Fibroblast of skin of right biceps (primary cell): ENCODE measurements at regions not wholly inside any gene's neighbourhood (a gene's known extent, or its start where the extent isn't known, plus 50 kb on each side); places are given as distances from the start of the nearest gene placed in this dataset.

Experiments
- DNase-seq: peaks from one replicate; pipeline ENCODE4 v3.0.0-alpha.2; 2013

- no peak for DNase-seq
Measured at GRCh38 chr7:22655781-22656180, 71.2 kb upstream of the IL6 start.

- DNase-seq: no peak
Measured at GRCh38 chr7:22654831-22655230, 72.2 kb upstream of the IL6 start.

- DNase-seq: no peak
Measured at GRCh38 chr7:22653951-22654350, 73.0 kb upstream of the IL6 start.

- DNase-seq: peak; percentile 91
Measured at GRCh38 chr7:22651534-22652243, 75.3 kb upstream of the IL6 start.

GRCh38 chr7:22651036-22651435 lies 76.0 kb upstream of the IL6 start:
- no peak for DNase-seq

GRCh38 chr7:22649686-22650085 lies 77.3 kb upstream of the IL6 start:
- DNase-seq: no peak

GRCh38 chr7:22647451-22648257 lies 79.3 kb upstream of the IL6 start:
- DNase-seq: peak; percentile 98

GRCh38 chr7:22645418-22646181 lies 81.4 kb upstream of the IL6 start:
- no peak for DNase-seq

- DNase-seq: no peak
Measured at GRCh38 chr7:22642454-22642853, 84.5 kb upstream of the IL6 start.

- no peak for DNase-seq
Measured at GRCh38 chr7:22640269-22640668, 86.7 kb upstream of the IL6 start.

GRCh38 chr7:22639396-22639795 lies 87.6 kb upstream of the IL6 start:
- DNase-seq: no peak

GRCh38 chr7:22635349-22635748 lies 91.7 kb upstream of the IL6 start:
- no peak for DNase-seq

GRCh38 chr7:22633954-22634474 lies 93.0 kb upstream of the IL6 start:
- no peak for DNase-seq

- no peak for DNase-seq
Measured at GRCh38 chr7:22633286-22633953, 93.6 kb upstream of the IL6 start.

- peak; percentile 48 for DNase-seq
Measured at GRCh38 chr7:22632674-22633073, 94.3 kb upstream of the IL6 start.

- no peak for DNase-seq
Measured at GRCh38 chr7:22631730-22632129, 95.3 kb upstream of the IL6 start.

- no peak for DNase-seq
Measured at GRCh38 chr7:22630069-22630468, 96.9 kb upstream of the IL6 start.

- DNase-seq: no peak
Measured at GRCh38 chr7:22629056-22629455, 97.9 kb upstream of the IL6 start.

GRCh38 chr7:22628112-22628511 lies 98.9 kb upstream of the IL6 start:
- no peak for DNase-seq

- peak; percentile 91 for DNase-seq
Measured at GRCh38 chr7:22627136-22627535, 99.9 kb upstream of the IL6 start.

- no peak for DNase-seq
Measured at GRCh38 chr7:22625251-22625650, 101.7 kb upstream of the IL6 start.

GRCh38 chr7:22624781-22625180 lies 102.2 kb upstream of the IL6 start:
- no peak for DNase-seq
